Activated T-helper 9 cell treated with anti-CD3 and anti-CD28 coated beads, Interleukin-2, amount 50 U/mL, for 16 hours (primary cell): ENCODE measurements at regions not wholly inside any gene's neighbourhood (a gene's known extent, or its start where the extent isn't known, plus 50 kb on each side); places are given as distances from the start of the nearest gene placed in this dataset.
"Not testable (repeated sequence)": the region's sequence is repeated elsewhere in the genome, so short reads cannot be mapped to it uniquely, and the experiment has no call there.

ENCODE experiments used
- DNase-seq: peaks from one replicate; pipeline ENCODE4 v3.0.0-alpha.2; 2020; ENCODE audit warnings: low read depth

- DNase-seq: not testable (repeated sequence)
Measured at GRCh38 chr5:1636208-1636770, 112.5 kb upstream of the LPCAT1 start.

- not testable (repeated sequence) for DNase-seq
Measured at GRCh38 chr5:1635477-1635876, 111.7 kb upstream of the LPCAT1 start.

GRCh38 chr5:1634337-1634661 is 110.5 kb upstream of the LPCAT1 start:
- DNase-seq: no peak

GRCh38 chr5:1633605-1634336 is 110.0 kb upstream of the LPCAT1 start:
- peak; percentile 63 for DNase-seq

- not testable (repeated sequence) for DNase-seq
Measured at GRCh38 chr5:1631004-1631403, 107.2 kb upstream of the LPCAT1 start.

GRCh38 chr5:1626397-1626796 is 102.6 kb upstream of the LPCAT1 start:
- not testable (repeated sequence) for DNase-seq

- not testable (repeated sequence) for DNase-seq
Measured at GRCh38 chr5:1619531-1619930, 95.8 kb upstream of the LPCAT1 start.

GRCh38 chr5:1618296-1618865 is 94.6 kb upstream of the LPCAT1 start:
- DNase-seq: not testable (repeated sequence)

- DNase-seq: not testable (repeated sequence)
Measured at GRCh38 chr5:1617236-1617755, 93.5 kb upstream of the LPCAT1 start.

- not testable (repeated sequence) for DNase-seq
Measured at GRCh38 chr5:1613515-1613914, 89.8 kb upstream of the LPCAT1 start.

- DNase-seq: not testable (repeated sequence)
Measured at GRCh38 chr5:1610526-1610925, 86.8 kb upstream of the LPCAT1 start.

GRCh38 chr5:1609111-1609510 is 85.4 kb upstream of the LPCAT1 start:
- not testable (repeated sequence) for DNase-seq

- DNase-seq: not testable (repeated sequence)
Measured at GRCh38 chr5:1608336-1608735, 84.6 kb upstream of the LPCAT1 start.

- not testable (repeated sequence) for DNase-seq
Measured at GRCh38 chr5:1606951-1607350, 83.2 kb upstream of the LPCAT1 start.

- DNase-seq: not testable (repeated sequence)
Measured at GRCh38 chr5:1603916-1604315, 80.2 kb upstream of the LPCAT1 start.

GRCh38 chr5:1601565-1601964 is 77.8 kb upstream of the LPCAT1 start:
- not testable (repeated sequence) for DNase-seq

- DNase-seq: not testable (repeated sequence)
Measured at GRCh38 chr5:1598950-1599737, 75.4 kb upstream of the LPCAT1 start.

- not testable (repeated sequence) for DNase-seq
Measured at GRCh38 chr5:1597093-1597473, 73.3 kb upstream of the LPCAT1 start.

- DNase-seq: not testable (repeated sequence)
Measured at GRCh38 chr5:1596462-1597092, 72.8 kb upstream of the LPCAT1 start.

GRCh38 chr5:1594357-1595106 is 70.8 kb upstream of the LPCAT1 start:
- peak; percentile 11 for DNase-seq

- no peak for DNase-seq
Measured at GRCh38 chr5:1593903-1594356, 70.2 kb upstream of the LPCAT1 start.
